Memory B cell (primary cell): ENCODE measurements at regions not wholly inside any gene's neighbourhood (a gene's known extent, or its start where the extent isn't known, plus 50 kb on each side); places are given as distances from the start of the nearest gene placed in this dataset.

Source experiments
- ATAC-seq: fragments of 150-1000 bp; cut with Tn5 transposase; 2 replicates; pipeline ENCODE4 v1.10.0; 2021; ENCODE audit warnings: low read depth, mild to moderate bottlenecking, moderate library complexity
- DNase-seq, 2 donors: peaks; one replicate each; pipeline ENCODE4 v3.0.0; 2022; ENCODE audit warnings: low spot score in 2 of 2
- H3K27ac Mint-ChIP-seq: one replicate; pipeline ENCODE4 v1.8.0; 2022; ENCODE audit warnings: mild to moderate bottlenecking, moderate library complexity, mixed read lengths
- H3K27me3 Mint-ChIP-seq: one replicate; pipeline ENCODE4 v1.8.0; 2022; ENCODE audit warnings: mixed read lengths
- H3K36me3 Mint-ChIP-seq: one replicate; pipeline ENCODE4 v1.8.0; 2022; ENCODE audit warnings: mild to moderate bottlenecking, mixed read lengths
- H3K4me1 Mint-ChIP-seq: one replicate; pipeline ENCODE4 v1.8.0; 2022; ENCODE audit warnings: mixed read lengths
- H3K4me3 Mint-ChIP-seq: one replicate; pipeline ENCODE4 v1.8.0; 2022; ENCODE audit warnings: mild to moderate bottlenecking, moderate library complexity, mixed read lengths
- H3K9me3 Mint-ChIP-seq: one replicate; pipeline ENCODE4 v1.8.0; 2022; ENCODE audit warnings: mixed read lengths

DNA sequence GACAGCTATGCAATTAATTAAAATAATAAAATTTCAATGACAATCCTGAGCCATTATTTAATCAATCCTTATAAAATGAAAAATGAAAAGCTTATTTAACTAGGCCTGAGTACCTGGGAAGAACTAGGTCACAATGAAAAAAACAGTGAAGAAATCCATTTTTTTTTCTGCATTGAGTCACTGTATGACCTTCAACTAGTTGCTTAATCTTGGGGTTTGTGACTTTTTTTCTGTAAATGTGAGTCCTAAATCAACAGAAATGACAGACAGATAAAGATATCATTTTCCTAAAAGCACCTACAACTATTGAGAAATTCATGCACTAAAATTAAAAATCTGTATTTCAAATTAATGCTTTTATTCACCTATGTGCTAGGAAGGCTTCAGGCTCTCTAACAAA lies 96.8 kb downstream of the TMEM26 start:
- Mint-ChIP-seq H3K9me3 (no peaks in the 10 kb centered on the region), H3K4me1 (no peaks in the 10 kb centered on the region), H3K27ac (no peak overlapping the region), H3K36me3 (no peaks in the 10 kb centered on the region), H3K4me3 (no peak overlapping the region), H3K27me3 (peaks cover 8% of the 10 kb centered on the region)
- no peak for DNase-seq
- no peak for ATAC-seq

DNA sequence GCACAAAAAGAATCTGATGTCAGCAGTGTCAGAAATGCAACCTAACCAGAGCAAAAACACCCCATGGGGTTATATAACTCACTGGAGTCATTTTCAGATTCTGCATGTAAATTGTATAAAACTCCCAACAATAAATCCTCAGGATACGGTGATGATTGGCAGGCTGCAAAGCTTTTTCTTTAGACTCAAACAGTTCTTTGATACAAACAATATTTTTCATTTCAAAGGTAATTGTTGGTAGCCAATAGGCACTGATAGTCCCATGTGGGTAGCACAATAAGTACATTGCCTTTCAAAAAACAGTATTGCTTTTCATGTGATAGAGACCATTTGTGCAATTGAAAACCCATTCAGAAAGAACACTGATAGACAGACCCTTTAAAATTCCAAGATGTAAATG lies 98.0 kb downstream of the TMEM26 start:
- H3K9me3 Mint-ChIP-seq: no peaks in the 10 kb centered on the region
- H3K4me1 Mint-ChIP-seq: no peaks in the 10 kb centered on the region
- no peaks in the 10 kb centered on the region for H3K36me3 Mint-ChIP-seq
- peaks cover 8% of the 10 kb centered on the region for H3K27me3 Mint-ChIP-seq
- no peak overlapping the region for H3K4me3 Mint-ChIP-seq
- ATAC-seq (no peak), DNase-seq (no peak)
- no peak overlapping the region for H3K27ac Mint-ChIP-seq

DNA sequence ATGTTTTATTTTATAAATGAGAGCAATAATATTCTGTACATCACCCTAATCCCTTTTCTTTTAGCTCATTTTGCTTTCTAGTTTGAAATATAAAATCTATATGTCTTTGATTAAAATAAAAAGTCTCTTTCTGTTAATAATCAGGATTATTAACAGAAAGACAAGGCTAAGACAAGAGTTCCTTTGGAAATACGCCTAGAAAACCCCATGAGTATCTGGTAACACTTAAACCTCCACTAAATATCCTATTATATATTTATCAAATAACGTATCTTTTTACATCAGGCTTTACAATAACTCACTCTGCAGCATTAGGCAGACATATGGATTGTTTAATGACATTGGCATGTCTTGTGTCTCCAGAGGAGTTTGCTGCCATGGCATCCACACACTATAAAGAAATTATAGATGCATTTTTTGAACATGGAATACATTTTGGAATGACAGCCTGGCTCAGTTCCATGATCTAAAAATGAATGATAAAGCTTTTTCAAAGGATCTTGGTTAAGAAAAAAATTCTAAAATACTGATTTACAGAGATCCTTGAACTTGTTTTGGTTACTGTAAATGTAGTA lies 98.7 kb downstream of the TMEM26 start:
- no peak for DNase-seq
- no peaks in the 10 kb centered on the region for H3K9me3 Mint-ChIP-seq

DNA sequence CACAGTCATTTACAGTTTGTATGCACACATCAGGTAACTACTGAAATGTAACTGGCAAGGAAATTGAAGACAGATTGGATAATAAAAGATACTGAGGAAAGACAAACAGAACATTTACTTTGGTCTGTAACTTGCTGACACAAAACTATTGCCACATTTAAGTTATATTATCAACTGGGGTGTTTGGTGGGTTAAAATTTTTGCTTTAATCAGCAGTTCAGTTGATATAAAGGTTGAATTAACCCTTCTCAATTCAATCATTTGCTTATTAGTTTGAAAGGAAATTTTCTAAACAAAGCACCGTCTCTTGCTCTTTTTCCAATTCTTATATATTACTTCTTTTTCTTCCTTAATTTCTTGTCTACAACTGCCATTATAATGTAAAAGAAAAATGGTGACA lies 102.4 kb downstream of the TMEM26 start:
- Mint-ChIP-seq H3K36me3 (no peaks in the 10 kb centered on the region), H3K4me3 (no peak overlapping the region), H3K27me3 (peaks cover 13% of the 10 kb centered on the region), H3K27ac (no peak overlapping the region), H3K4me1 (no peaks in the 10 kb centered on the region), H3K9me3 (no peaks in the 10 kb centered on the region)
- DNase-seq: no peak
- no peak for ATAC-seq

More for the DNA sequence above, 98.7 kb downstream of the TMEM26 start:
- H3K27me3 Mint-ChIP-seq: peaks cover 8% of the 10 kb centered on the region
- ATAC-seq: no peak
- no peaks in the 10 kb centered on the region for H3K36me3 Mint-ChIP-seq
- no peak overlapping the region for H3K4me3 Mint-ChIP-seq
- H3K4me1 Mint-ChIP-seq: no peaks in the 10 kb centered on the region
- H3K27ac Mint-ChIP-seq: no peak overlapping the region

DNA sequence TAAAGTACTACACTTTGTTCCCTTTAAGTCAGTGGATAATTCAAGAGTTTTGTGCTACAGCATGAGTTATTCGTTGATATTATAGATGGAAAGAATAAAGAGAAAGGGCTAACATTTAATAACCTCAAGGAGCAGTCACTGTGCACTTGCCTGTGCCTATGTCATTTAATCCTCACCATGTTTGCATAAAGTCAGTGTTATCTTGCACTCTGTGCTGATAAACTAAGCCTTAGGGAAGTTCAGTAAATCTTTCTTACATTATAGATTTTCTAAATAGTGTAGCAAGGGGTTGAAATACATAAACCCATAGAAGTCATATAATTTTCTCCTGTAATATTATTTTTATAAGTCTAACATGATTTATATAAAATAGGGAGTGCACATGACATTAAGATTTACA lies 103.1 kb downstream of the TMEM26 start:
- H3K27me3 Mint-ChIP-seq: peaks cover 15% of the 10 kb centered on the region
- H3K27ac Mint-ChIP-seq: no peak overlapping the region
- H3K36me3 Mint-ChIP-seq: no peaks in the 10 kb centered on the region
- DNase-seq: no peak
- no peaks in the 10 kb centered on the region for H3K9me3 Mint-ChIP-seq
- H3K4me3 Mint-ChIP-seq: no peak overlapping the region
- H3K4me1 Mint-ChIP-seq: no peaks in the 10 kb centered on the region
- ATAC-seq: no peak

DNA sequence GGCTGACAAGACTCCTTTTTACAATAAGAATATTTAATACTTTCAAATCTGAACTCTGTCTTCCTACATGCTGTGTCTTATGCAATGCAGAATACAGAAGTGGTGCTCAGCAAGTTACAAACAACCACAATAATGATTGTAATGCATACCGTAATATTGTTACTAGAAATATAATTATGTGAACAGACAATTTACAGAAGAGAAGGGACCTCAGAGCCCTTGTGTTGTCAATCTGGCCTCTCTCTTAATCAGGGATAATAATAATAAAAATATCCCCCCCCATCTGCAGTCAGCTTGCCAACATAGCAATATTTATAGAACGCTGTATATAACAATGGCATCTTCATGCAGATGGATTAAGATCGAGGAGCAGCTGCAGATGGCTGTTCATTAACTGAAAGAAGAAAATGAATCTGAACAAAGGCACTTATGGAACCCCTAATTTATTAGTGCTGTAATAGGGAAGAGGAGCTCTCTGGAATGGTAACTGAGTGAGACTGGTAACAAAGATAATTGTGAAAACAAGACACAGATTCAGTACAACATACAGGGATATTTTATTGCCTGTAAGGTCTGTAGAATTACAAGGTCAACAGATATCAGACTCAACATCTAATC lies 106.3 kb downstream of the TMEM26 start:
- Mint-ChIP-seq H3K9me3 (no peaks in the 10 kb centered on the region), H3K27ac (no peak overlapping the region)
- no peak for ATAC-seq

DNA sequence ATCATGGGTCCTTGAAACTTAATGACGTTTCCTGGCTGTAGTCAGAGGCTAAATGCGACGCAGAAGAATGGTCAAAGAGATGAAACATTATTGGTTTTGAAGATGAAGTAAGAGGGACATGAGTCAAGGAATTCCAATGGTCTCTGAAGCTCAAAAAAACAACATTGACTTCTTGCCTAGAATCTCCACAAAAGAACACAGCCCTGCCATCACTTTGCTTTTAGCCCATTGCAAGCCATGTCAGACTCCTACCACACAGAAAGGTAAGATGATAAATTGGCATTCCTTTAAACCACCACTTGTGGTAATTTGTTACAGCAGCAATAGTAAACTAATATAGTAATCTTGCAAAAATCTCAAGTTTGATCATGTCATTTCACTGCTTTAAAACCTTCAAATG lies 109.4 kb downstream of the TMEM26 start:
- ATAC-seq (no peak), DNase-seq (no peak)

More for the DNA sequence above, 106.3 kb downstream of the TMEM26 start:
- no peak overlapping the region for H3K4me3 Mint-ChIP-seq
- no peak for DNase-seq
- H3K4me1 Mint-ChIP-seq: no peaks in the 10 kb centered on the region
- no peaks in the 10 kb centered on the region for H3K36me3 Mint-ChIP-seq
- H3K27me3 Mint-ChIP-seq: peaks cover 12% of the 10 kb centered on the region

DNA sequence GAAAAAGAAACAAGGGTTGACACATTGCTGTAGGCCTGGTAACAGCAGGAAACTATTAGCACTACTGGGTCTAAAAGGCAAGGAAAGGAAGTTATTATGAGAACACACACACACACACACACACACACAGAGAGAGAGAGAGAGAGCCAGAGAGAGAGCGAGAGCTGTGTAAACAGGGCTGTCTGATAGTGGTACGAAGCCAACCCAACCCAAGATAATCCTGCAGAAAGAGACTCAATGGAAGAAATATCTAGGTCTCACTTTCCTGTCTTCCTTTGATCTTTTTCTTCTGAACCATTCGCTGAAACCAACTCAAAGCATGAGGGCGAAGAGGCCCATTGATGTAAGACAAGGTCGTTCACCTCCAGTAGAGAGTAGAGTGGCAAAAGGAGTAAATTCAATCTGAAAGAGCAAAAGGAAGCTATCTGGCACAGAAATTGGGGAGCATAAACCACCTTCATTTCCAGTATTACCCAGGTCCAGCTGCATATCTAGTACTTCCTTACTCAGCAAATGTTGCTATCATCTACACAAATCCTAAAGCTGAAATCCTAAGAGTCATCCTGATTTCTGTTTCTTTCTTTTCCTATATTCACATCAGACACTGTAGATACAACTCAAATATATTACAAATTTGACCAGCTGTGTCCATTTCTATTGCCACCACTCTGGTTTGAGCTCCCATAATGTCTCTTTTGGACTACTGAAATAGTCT lies 110.2 kb downstream of the TMEM26 start:
- no peak overlapping the region for H3K27ac Mint-ChIP-seq
- peaks cover 10% of the 10 kb centered on the region for H3K27me3 Mint-ChIP-seq
- H3K36me3 Mint-ChIP-seq: no peaks in the 10 kb centered on the region
- no peak overlapping the region for H3K4me3 Mint-ChIP-seq
- DNase-seq (no peak), ATAC-seq (no peak)
- H3K4me1 Mint-ChIP-seq: no peaks in the 10 kb centered on the region
- H3K9me3 Mint-ChIP-seq: no peaks in the 10 kb centered on the region

More for the DNA sequence above, 109.4 kb downstream of the TMEM26 start:
- Mint-ChIP-seq H3K9me3 (no peaks in the 10 kb centered on the region), H3K4me3 (no peak overlapping the region), H3K36me3 (no peaks in the 10 kb centered on the region), H3K27me3 (peaks cover 10% of the 10 kb centered on the region), H3K4me1 (no peaks in the 10 kb centered on the region), H3K27ac (no peak overlapping the region)

DNA sequence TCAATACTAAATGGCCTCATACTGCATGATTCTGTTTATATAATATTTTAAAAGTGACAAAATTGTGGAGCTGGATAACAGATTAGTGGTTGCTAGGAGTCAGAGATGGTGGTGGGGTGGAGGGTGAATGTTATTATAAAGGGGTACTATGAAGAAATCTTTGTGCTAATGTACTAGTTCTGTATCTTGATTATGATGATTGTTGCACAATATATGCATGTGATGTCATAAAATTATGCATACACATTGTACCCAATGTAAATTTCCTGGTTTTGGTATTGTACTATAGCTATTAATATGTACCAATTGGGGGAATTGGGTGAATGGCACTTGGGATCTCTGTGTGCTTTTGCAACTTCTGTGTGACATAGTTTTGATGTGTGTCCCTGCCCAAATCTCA lies 112.2 kb downstream of the TMEM26 start:
- DNase-seq (no peak), ATAC-seq (no peak)
- Mint-ChIP-seq H3K4me1 (no peaks in the 10 kb centered on the region), H3K4me3 (no peak overlapping the region), H3K27ac (no peak overlapping the region), H3K9me3 (no peaks in the 10 kb centered on the region), H3K27me3 (peaks cover 10% of the 10 kb centered on the region), H3K36me3 (no peaks in the 10 kb centered on the region)

DNA sequence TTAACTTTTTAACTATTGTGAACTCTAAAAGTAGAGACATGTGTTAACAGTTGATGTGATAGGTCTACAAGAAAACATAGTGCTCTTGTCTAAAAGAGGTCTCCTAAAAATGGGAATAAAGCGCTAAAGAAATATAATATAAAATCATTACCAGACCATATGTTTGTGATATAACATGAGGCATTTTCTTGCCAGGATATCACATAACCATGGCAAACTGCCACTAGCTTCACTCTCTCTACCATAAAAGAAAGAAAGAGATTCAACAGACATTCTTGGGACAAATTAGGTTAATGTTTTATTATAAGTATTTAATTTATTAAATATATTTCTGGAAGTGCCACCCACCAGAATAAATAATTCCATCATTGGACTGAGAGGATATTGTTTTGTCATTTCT lies 115.0 kb downstream of the TMEM26 start:
- ATAC-seq: no peak
- DNase-seq: no peak
- Mint-ChIP-seq H3K4me3 (no peak overlapping the region), H3K27me3 (peaks cover 7% of the 10 kb centered on the region), H3K9me3 (no peaks in the 10 kb centered on the region), H3K27ac (no peak overlapping the region), H3K4me1 (no peaks in the 10 kb centered on the region), H3K36me3 (no peaks in the 10 kb centered on the region)

DNA sequence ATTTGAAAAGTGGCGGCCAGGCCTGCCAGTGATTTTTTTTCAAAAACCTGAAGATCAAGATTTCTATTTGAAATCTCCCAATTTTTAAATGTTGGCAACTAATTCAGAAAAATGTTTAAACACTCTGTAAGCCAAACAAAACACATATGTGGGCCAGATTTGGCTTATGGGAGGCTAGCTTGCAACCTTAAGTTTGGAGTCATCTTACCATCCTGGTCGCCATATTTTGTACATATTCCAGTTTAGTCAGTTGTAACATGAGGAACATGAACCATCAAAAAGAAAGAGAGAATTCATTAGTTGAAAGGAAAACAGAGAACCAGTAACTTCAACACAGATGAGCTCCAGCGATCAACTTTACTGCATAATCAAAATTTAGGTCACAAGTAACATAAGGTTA lies 115.4 kb downstream of the TMEM26 start:
- Mint-ChIP-seq H3K36me3 (no peaks in the 10 kb centered on the region), H3K4me1 (no peaks in the 10 kb centered on the region), H3K27me3 (peaks cover 6% of the 10 kb centered on the region), H3K27ac (no peak overlapping the region), H3K9me3 (no peaks in the 10 kb centered on the region), H3K4me3 (no peak overlapping the region)
- ATAC-seq (no peak), DNase-seq (no peak)

DNA sequence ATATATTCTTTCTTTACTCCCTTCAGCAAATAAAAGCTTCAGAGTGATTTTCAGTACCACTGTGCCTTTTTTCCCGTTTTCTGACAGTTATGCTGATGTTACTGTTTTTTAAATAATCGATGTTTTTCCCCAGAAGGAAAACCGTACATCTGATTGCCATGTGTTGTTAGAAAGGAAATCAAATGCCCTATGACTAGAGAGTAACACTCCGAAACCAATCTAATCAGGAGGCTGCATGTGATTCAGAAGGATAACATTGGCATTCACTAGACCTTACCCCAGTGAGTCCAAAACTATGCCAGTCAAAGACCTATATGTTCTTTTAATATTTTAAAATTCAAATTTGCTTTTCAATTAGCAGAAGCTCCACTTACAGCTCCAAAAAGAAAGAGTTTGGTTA lies 116.3 kb downstream of the TMEM26 start:
- H3K9me3 Mint-ChIP-seq: no peaks in the 10 kb centered on the region
- no peaks in the 10 kb centered on the region for H3K4me1 Mint-ChIP-seq
- ATAC-seq: no peak
- peaks cover 5% of the 10 kb centered on the region for H3K27me3 Mint-ChIP-seq
- no peak overlapping the region for H3K4me3 Mint-ChIP-seq
- DNase-seq: no peak
- H3K36me3 Mint-ChIP-seq: no peaks in the 10 kb centered on the region
- no peak overlapping the region for H3K27ac Mint-ChIP-seq

DNA sequence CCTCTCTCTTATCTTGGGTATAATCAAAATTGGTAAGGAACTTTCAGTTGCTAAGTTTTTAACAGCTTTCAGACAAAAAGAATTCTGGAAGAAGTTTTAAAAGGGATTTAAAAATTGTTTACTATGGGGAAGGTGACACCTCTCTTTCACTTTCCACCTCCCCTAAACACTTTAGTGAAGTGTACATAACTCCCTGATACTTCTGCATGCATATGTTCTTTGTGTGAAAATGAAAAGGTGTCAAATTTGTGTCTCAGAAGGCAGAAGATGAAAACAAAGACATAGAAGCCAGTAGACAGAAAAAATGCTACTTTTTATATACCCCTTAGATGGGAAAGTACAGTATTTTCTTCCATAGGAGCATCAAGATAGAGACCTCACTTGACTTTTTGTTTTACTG lies 117.8 kb downstream of the TMEM26 start:
- Mint-ChIP-seq H3K27me3 (peaks cover 5% of the 10 kb centered on the region), H3K9me3 (no peaks in the 10 kb centered on the region), H3K4me3 (no peak overlapping the region), H3K27ac (no peak overlapping the region), H3K36me3 (no peaks in the 10 kb centered on the region), H3K4me1 (no peaks in the 10 kb centered on the region)
- DNase-seq: no peak
- ATAC-seq: no peak

DNA sequence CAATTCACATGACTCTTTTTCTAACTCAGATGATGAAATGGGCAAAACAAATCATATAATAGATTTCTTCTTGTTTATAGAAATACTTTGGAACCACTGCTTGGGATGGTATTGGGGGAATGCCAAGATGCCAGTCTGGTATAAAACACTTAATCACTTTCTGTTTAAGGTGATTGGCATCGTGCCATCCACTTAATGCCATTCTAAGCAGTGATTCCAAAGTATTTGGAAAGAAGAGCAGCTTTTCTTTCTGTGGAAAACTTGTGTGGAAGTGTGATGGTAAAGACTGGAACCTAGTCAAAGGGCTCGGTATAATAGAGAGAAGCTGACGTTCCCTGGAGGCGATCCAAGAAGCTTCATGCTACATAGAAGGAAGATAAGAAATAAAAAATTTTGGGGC lies 120.6 kb downstream of the TMEM26 start:
- ATAC-seq: no peak
- Mint-ChIP-seq H3K27ac (no peak overlapping the region), H3K4me3 (no peak overlapping the region), H3K4me1 (no peaks in the 10 kb centered on the region), H3K36me3 (no peaks in the 10 kb centered on the region), H3K27me3 (peaks cover 8% of the 10 kb centered on the region), H3K9me3 (peaks cover 6% of the 10 kb centered on the region)
- DNase-seq: no peak

DNA sequence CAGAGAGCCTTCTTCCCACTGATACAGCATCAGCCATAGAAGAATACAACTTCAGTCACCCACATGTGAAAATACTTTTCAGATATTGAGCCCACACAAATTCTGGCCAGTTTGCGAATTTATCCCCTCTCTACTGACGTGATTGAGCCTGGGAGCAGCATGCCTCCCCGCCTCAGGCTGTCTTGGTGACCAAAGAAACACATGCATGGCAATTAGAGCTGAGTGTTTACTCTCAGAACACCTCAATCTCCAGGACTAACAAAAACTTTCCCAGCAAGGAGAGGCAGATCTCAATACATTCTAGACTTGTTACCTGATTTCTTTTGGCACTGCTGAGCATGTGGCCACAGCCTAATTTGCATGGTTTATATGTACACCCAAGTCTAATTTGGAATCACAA lies 122.5 kb downstream of the TMEM26 start:
- no peak overlapping the region for H3K4me3 Mint-ChIP-seq
- peaks cover 6% of the 10 kb centered on the region for H3K9me3 Mint-ChIP-seq
- ATAC-seq (no peak), DNase-seq (no peak)
- H3K27ac Mint-ChIP-seq: no peak overlapping the region
- peaks cover 5% of the 10 kb centered on the region for H3K27me3 Mint-ChIP-seq
- no peaks in the 10 kb centered on the region for H3K4me1 Mint-ChIP-seq
- no peaks in the 10 kb centered on the region for H3K36me3 Mint-ChIP-seq
